CD4-positive, alpha-beta T cell (primary cell): ENCODE measurements at regions not wholly inside any gene's neighbourhood (a gene's known extent, or its start where the extent isn't known, plus 50 kb on each side); places are given as distances from the start of the nearest gene placed in this dataset.

Source experiments
- ATAC-seq: fragments of 200-7000 bp; cut with Tn5 transposase; one replicate; pipeline ENCODE4 v1.10.0; 2022; ENCODE audit warnings: mild to moderate bottlenecking; ENCODE audit not compliant: poor library complexity
- CTCF ChIA-PET: fragments of 350-600 bp; sonication (Branson Sonifier 250); formaldehyde crosslinking; loops from one replicate; lab custom pipeline; 2021; ENCODE audit warnings: antibody characterized with exemption, inconsistent platforms; lab: Charles Lee
- POLR2A ChIA-PET: fragments of 350-600 bp; sonication (Branson Sonifier 250); formaldehyde crosslinking; loops from one replicate; lab custom pipeline; 2021; ENCODE audit warnings: antibody characterized with exemption, inconsistent platforms; lab: Charles Lee
- DNase-seq, 14 experiments: peaks; one replicate each; pipeline ENCODE4 v3.0.0-alpha.2; 2013 to 2020; ENCODE audit warnings: mixed read lengths in 2 of 14
- H3K27ac ChIP-seq, 2 donors: one replicate each; pipeline versions ENCODE4 v1.5.1 to v1.7.0; 2013; ENCODE audit warnings: low read length in 2 of 2, low read depth in 1 of 2, mild to moderate bottlenecking in 1 of 2
- H3K27me3 ChIP-seq, 2 experiments: 1 replicate in 1 of 2; 2 replicates in 1 of 2; pipeline versions ENCODE4 v1.6.1 to v1.7.0; 2013; ENCODE audit warnings: low read length in 2 of 2, control low read depth in 1 of 2, mild to moderate bottlenecking in 1 of 2, moderate library complexity in 1 of 2; ENCODE audit not compliant: insufficient read depth in 2 of 2, control insufficient read depth in 1 of 2
- H3K36me3 ChIP-seq: one replicate; pipeline ENCODE4 v1.6.1; 2013; ENCODE audit warnings: low read length, control low read depth; ENCODE audit not compliant: insufficient read depth
- H3K4me1 ChIP-seq: one replicate; pipeline ENCODE4 v1.6.1; 2013; ENCODE audit warnings: low read length, control low read depth; ENCODE audit not compliant: insufficient read depth
- H3K4me3 ChIP-seq: one replicate; pipeline ENCODE4 v1.5.1; 2013; ENCODE audit warnings: mild to moderate bottlenecking, low read length, moderate library complexity
- H3K9me3 ChIP-seq, 2 experiments: 1 replicate in 1 of 2; 2 replicates in 1 of 2; pipeline versions ENCODE4 v1.6.1 to v1.7.0; 2013; ENCODE audit warnings: low read length in 2 of 2, mild to moderate bottlenecking in 2 of 2, control low read depth in 1 of 2, moderate library complexity in 1 of 2; ENCODE audit not compliant: control insufficient read depth in 1 of 2, insufficient read depth in 1 of 2
- H3K27ac Mint-ChIP-seq: one replicate; pipeline ENCODE4 v1.8.0; 2020; ENCODE audit warnings: mixed read lengths
- H3K27me3 Mint-ChIP-seq: one replicate; pipeline ENCODE4 v1.8.0; 2021; ENCODE audit warnings: mixed read lengths
- H3K36me3 Mint-ChIP-seq: one replicate; pipeline ENCODE4 v1.8.0; 2021; ENCODE audit warnings: low read depth, mixed read lengths
- H3K4me1 Mint-ChIP-seq: one replicate; pipeline ENCODE4 v1.8.0; 2021; ENCODE audit warnings: low read depth, mixed read lengths
- H3K4me3 Mint-ChIP-seq: one replicate; pipeline ENCODE4 v1.8.0; 2020; ENCODE audit warnings: mild to moderate bottlenecking, mixed read lengths
- H3K9me3 Mint-ChIP-seq: one replicate; pipeline ENCODE4 v1.8.0; 2020; ENCODE audit warnings: mixed read lengths
- intact Hi-C, 2 experiments: fragments of 100-400 bp; cut with DNase I in 1 of 2; cut with micrococcal nuclease in 1 of 2; formaldehyde crosslinking; loops; one replicate each; pipeline versions ENCODE4 v1.15.1 to v1.9.0; 2023 to 2025; cut with DNase I, micrococcal nuclease
- TF ChIP-seq, protein P1 (sequence below): fragments of 200-600 bp; IDR thresholded peaks from one replicate; pipeline ENCODE4 v1.8.0; 2022; ENCODE audit warnings: antibody characterized with exemption, mild to moderate bottlenecking

GRCh38 chr1:24986372-24986965 is 56.4 kb upstream of the RUNX3 start:
- DNase-seq (peak in 1 of 14 experiments; percentile 2), ATAC-seq (no peak)
- H3K4me3 ChIP-seq, result no peak overlapping the region
- H3K36me3 ChIP-seq, result no peaks in the 10 kb centered on the region
- intact Hi-C loops, result no loop called here
- ChIA-PET POLR2A (interaction anchor here (1.1 to 2.0 kb wide), 2 partner anchors 11 to 12 kb away, joined by 4 to 6 read pairs; no protein-coding TSS in a partner anchor), CTCF (interaction anchor here (1.9 kb wide), 1 partner anchor 51 kb away, joined by 6 read pairs; no protein-coding TSS in a partner anchor)
- H3K27ac Mint-ChIP-seq, result peak overlapping the region; percentile 16
- H3K9me3 Mint-ChIP-seq, result no peaks in the 10 kb centered on the region
- H3K4me3 Mint-ChIP-seq, result no peak overlapping the region
- H3K36me3 Mint-ChIP-seq, result no peaks in the 10 kb centered on the region
- H3K9me3 ChIP-seq, result no peaks in the 10 kb centered on the region
- H3K27ac ChIP-seq, result no peak overlapping the region
- peaks cover 99% of the 10 kb centered on the region for H3K4me1 ChIP-seq
- H3K4me1 Mint-ChIP-seq, result peaks cover 93% of the 10 kb centered on the region
- no peaks in the 10 kb centered on the region for H3K27me3 Mint-ChIP-seq
- TF ChIP-seq, protein P1, sequence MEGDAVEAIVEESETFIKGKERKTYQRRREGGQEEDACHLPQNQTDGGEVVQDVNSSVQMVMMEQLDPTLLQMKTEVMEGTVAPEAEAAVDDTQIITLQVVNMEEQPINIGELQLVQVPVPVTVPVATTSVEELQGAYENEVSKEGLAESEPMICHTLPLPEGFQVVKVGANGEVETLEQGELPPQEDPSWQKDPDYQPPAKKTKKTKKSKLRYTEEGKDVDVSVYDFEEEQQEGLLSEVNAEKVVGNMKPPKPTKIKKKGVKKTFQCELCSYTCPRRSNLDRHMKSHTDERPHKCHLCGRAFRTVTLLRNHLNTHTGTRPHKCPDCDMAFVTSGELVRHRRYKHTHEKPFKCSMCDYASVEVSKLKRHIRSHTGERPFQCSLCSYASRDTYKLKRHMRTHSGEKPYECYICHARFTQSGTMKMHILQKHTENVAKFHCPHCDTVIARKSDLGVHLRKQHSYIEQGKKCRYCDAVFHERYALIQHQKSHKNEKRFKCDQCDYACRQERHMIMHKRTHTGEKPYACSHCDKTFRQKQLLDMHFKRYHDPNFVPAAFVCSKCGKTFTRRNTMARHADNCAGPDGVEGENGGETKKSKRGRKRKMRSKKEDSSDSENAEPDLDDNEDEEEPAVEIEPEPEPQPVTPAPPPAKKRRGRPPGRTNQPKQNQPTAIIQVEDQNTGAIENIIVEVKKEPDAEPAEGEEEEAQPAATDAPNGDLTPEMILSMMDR, result no peak
- no peaks in the 10 kb centered on the region for H3K27me3 ChIP-seq

DNA sequence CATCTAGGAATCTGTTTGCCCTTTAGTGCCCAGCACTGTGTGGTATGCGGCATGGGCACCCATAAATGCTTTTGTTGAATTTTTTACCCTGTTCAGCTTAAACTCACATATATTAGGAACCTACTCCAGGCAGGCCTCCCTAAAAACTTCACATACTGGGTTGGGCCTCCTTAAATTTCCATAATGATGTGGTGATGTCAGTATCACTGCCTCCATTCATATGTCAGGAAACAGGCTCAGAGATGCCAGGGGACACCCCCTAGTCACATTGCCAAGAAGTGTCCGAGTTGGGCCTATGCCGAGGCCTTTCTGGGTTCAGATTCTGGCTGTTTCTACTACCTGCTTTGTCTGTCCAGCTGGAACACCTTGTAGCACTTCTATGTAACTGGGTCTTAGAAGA is 55.7 kb upstream of the RUNX3 start:
- no peak overlapping the region for H3K4me3 Mint-ChIP-seq
- TF ChIP-seq, protein P1, result no peak
- H3K27ac ChIP-seq, result no peak overlapping the region
- intact Hi-C loops, result no loop called here
- H3K9me3 ChIP-seq, result no peaks in the 10 kb centered on the region
- H3K4me1 Mint-ChIP-seq, result peaks cover 93% of the 10 kb centered on the region
- H3K4me1 ChIP-seq, result peaks cover 99% of the 10 kb centered on the region
- no peaks in the 10 kb centered on the region for H3K36me3 Mint-ChIP-seq
- no peak for DNase-seq
- no peak for ATAC-seq
- no peak overlapping the region for H3K4me3 ChIP-seq
- peak overlapping the region; percentile 19 for H3K27ac Mint-ChIP-seq
- no peaks in the 10 kb centered on the region for H3K9me3 Mint-ChIP-seq
- ChIA-PET CTCF (interaction anchor here (1.3 to 1.9 kb wide), 2 partner anchors 51 kb away, joined by 6 read pairs; no protein-coding TSS in a partner anchor), POLR2A (interaction anchor here (0.8 to 1.5 kb wide), 4 partner anchors 12 to 55 kb away, joined by 3 to 4 read pairs (median 4); no protein-coding TSS in a partner anchor)
- H3K27me3 Mint-ChIP-seq, result no peaks in the 10 kb centered on the region
- no peaks in the 10 kb centered on the region for H3K36me3 ChIP-seq
- no peaks in the 10 kb centered on the region for H3K27me3 ChIP-seq

- Mint-ChIP-seq H3K4me1 (peaks cover 93% of the 10 kb centered on the region), H3K9me3 (no peaks in the 10 kb centered on the region), H3K4me3 (peak overlapping the region; percentile 6), H3K27ac (peak overlapping the region; percentile 19), H3K27me3 (no peaks in the 10 kb centered on the region), H3K36me3 (no peaks in the 10 kb centered on the region)
- DNase-seq (peak in 7 of 14 experiments; percentile 35 to 83 (median 57)), ATAC-seq (peak; percentile 54)
- no peaks in the 10 kb centered on the region for H3K27me3 ChIP-seq
- H3K4me3 ChIP-seq, result no peak overlapping the region
- H3K4me1 ChIP-seq, result peaks cover 95% of the 10 kb centered on the region
- TF ChIP-seq, protein P1, result no peak
- intact Hi-C loops, result loop anchor here (1.0 to 5.0 kb wide), 2 partner anchors 16 to 37 kb away; no protein-coding TSS in a partner anchor
- ChIA-PET CTCF (interaction anchor here (1.2 to 1.3 kb wide), 2 partner anchors 52 to 54 kb away, joined by 3 to 6 read pairs; no protein-coding TSS in a partner anchor), POLR2A (interaction anchor here (0.7 to 1.5 kb wide), 4 partner anchors 13 to 54 kb away, joined by 3 to 4 read pairs (median 3); no protein-coding TSS in a partner anchor)
- H3K27ac ChIP-seq, result no peak overlapping the region
- no peaks in the 10 kb centered on the region for H3K36me3 ChIP-seq
- H3K9me3 ChIP-seq, result no peaks in the 10 kb centered on the region
Measured at GRCh38 chr1:24984800-24985522, 54.9 kb upstream of the RUNX3 start.
